Choroid plexus epithelial cell (primary cell): ENCODE measurements at regions not wholly inside any gene's neighbourhood (a gene's known extent, or its start where the extent isn't known, plus 50 kb on each side); places are given as distances from the start of the nearest gene placed in this dataset.

Experiments
- DNase-seq: peaks from one replicate; pipeline ENCODE4 v3.0.0-alpha.2; 2010; ENCODE audit warnings: low read depth
- H3K4me3 ChIP-seq: 2 replicates; pipeline ENCODE4 v1.5.1; 2011; ENCODE audit warnings: low read depth, mild to moderate bottlenecking, control low read depth, low read length, moderate library complexity
- TF ChIP-seq, protein P1 (sequence below): conservative IDR thresholded peaks from 2 replicates; pipeline ENCODE4 v1.5.1; 2011; ENCODE audit warnings: low read depth, mild to moderate bottlenecking, control low read depth, inconsistent platforms, low read length, moderate library complexity

DNA sequence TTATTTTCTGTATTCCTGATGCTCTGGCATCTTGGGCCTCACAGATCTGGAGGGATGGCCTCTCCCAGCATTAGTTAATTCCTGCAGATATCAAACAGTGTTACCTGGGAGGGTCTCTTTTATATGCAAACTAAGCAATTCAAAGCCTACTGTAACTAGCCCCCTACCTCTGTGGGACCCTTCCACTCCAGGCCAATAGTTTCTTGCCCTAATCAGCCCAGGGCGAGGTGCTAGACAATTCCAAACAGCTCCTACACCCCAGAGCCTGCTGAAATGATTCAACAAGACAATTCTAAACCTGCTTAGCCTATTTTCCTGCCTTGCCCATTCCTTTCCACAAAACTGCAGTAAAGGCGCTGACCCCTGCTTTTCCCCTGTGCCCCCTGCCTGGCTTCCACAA lies 106.6 kb upstream of the IGSF10 start:
- no peak for DNase-seq
- TF ChIP-seq, protein P1, sequence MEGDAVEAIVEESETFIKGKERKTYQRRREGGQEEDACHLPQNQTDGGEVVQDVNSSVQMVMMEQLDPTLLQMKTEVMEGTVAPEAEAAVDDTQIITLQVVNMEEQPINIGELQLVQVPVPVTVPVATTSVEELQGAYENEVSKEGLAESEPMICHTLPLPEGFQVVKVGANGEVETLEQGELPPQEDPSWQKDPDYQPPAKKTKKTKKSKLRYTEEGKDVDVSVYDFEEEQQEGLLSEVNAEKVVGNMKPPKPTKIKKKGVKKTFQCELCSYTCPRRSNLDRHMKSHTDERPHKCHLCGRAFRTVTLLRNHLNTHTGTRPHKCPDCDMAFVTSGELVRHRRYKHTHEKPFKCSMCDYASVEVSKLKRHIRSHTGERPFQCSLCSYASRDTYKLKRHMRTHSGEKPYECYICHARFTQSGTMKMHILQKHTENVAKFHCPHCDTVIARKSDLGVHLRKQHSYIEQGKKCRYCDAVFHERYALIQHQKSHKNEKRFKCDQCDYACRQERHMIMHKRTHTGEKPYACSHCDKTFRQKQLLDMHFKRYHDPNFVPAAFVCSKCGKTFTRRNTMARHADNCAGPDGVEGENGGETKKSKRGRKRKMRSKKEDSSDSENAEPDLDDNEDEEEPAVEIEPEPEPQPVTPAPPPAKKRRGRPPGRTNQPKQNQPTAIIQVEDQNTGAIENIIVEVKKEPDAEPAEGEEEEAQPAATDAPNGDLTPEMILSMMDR: no peak
- no peak overlapping the region for H3K4me3 ChIP-seq

DNA sequence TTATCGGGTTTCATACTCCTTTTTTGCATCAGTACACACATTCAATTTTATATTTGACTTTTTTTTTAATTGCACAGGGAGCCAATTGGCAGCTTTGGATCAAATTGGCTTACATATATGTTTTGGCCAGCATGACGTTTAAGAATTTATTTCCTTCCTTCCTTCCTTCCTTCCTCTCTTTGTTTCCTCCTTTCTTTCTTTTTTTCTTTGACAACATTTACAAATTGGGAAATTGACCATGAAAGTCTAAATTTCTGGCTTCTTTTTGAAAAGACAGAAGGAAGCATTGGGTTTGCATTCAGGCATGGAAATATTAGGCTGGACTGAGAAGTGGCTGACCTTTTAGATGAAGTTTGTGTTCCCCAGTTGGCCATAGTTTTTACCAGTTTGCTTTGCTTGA lies 103.4 kb upstream of the IGSF10 start:
- TF ChIP-seq, protein P1: no peak
- DNase-seq: no peak
- no peak overlapping the region for H3K4me3 ChIP-seq

DNA sequence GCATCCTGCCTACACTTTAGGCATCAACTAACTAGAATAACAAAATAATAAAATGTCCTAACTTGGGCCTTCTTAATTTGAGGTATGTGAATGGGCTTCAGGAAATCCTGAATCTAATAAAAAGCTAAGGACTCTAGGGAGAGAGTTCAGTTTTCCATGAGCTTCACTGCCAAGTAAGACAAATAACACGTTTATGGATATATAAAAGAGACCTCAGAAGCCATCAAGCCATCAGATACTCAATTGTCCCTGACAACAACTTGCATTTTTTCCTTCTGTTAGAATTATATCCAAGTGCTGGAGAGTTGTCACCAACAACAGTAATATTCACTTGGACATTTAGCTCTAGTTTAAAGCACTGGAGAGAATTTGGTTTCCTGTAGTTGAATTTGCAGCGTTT lies 102.4 kb upstream of the IGSF10 start:
- TF ChIP-seq, protein P1: no peak
- H3K4me3 ChIP-seq: no peak overlapping the region

DNA sequence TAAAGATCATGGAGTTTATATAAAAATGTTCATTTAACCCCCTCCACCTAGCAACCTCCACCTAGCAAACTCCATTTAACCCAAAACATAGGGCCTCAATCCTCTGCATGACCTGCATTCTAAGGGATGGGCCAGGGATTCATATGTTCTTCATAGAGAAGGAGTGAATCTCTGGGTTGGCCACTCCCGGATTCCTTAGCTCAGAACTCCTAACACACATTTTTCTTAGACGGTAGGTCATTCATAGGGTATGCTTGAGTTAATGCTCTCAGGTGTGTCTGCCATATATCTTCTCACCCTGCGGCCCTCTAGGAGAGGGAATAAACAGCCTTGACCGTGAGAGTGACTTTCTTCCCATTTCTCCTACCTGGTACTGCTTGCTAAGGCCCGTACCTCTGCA lies 102.0 kb upstream of the IGSF10 start:
- H3K4me3 ChIP-seq: no peak overlapping the region
- TF ChIP-seq, protein P1: no peak
- no peak for DNase-seq

More for the DNA sequence above, 102.4 kb upstream of the IGSF10 start:
- no peak for DNase-seq

DNA sequence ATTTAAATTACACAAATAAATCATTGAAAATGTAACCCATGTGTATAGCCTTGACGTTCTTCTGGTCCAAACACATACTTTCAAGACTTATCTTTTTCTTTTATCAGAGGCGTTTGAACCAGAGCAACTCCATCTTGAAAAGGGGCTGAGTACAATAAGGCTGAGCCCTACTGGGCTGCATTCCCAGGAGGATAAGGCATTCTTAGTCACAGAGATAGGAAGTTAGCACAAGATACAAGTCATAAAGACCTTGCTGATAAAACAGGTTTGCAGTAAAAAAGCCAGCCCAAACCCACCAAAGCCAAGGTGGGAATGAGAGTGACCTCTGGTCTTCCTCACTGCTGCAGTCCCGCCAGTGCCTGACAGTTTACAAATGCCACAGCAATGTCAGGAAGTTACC lies 101.0 kb upstream of the IGSF10 start:
- H3K4me3 ChIP-seq: no peak overlapping the region
- DNase-seq: no peak
- TF ChIP-seq, protein P1: no peak

DNA sequence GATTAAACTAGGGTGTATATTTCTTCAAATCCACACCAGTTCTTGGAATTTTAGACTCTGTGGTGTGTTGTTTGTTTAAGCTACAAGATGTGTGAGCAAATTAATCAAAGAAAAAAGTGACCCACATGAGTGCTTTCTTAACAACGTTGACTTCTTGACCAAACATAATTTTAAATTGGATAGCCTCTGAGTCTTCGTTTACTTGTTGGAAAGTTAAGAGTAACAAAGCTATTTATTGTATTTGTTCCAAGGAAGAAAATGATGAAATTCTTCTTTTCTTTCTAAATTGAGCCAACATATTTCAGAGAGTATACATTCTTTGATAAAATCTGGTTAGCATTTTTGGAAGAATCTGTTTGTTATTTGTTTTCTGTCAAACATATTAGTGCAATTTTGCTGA lies 99.9 kb upstream of the IGSF10 start:
- H3K4me3 ChIP-seq: no peak overlapping the region
- TF ChIP-seq, protein P1: no peak
- DNase-seq: no peak

DNA sequence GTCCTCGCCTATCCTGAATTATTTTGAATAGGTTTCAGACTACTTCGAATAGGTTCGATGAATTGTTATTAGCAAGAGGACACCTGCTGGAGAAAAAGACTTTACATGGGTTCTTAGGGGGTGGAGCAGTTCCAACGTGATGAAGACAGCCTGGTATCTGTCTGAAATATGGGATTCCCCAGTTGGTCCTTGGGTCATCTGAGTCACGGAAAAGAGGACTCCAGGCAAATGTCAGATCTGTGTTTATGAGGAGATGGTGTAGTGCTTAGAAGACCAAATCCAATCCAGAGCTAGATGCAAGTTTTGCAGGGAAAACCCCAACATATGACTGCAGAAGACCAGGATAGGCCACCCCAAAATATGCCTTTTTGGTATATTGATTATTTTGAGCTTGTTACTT lies 98.9 kb upstream of the IGSF10 start:
- DNase-seq: no peak
- no peak overlapping the region for H3K4me3 ChIP-seq
- TF ChIP-seq, protein P1: no peak
